GM19467 (cell line): ENCODE measurements at regions not wholly inside any gene's neighbourhood (a gene's known extent, or its start where the extent isn't known, plus 50 kb on each side); places are given as distances from the start of the nearest gene placed in this dataset.
"Not testable (repeated sequence)": the region's sequence is repeated elsewhere in the genome, so short reads cannot be mapped to it uniquely, and the experiment has no call there.

ENCODE experiments used
- ATAC-seq: cut with Tn5 transposase; IDR thresholded peaks from one replicate; pipeline ENCODE4 v1.9.1; 2021; ENCODE audit warnings: mild to moderate bottlenecking, moderate library complexity; ENCODE audit not compliant: unreplicated experiment

GRCh38 chr6:99668036-99668705 lies 61.5 kb downstream of the PRDM13 start:
- ATAC-seq = no peak

DNA sequence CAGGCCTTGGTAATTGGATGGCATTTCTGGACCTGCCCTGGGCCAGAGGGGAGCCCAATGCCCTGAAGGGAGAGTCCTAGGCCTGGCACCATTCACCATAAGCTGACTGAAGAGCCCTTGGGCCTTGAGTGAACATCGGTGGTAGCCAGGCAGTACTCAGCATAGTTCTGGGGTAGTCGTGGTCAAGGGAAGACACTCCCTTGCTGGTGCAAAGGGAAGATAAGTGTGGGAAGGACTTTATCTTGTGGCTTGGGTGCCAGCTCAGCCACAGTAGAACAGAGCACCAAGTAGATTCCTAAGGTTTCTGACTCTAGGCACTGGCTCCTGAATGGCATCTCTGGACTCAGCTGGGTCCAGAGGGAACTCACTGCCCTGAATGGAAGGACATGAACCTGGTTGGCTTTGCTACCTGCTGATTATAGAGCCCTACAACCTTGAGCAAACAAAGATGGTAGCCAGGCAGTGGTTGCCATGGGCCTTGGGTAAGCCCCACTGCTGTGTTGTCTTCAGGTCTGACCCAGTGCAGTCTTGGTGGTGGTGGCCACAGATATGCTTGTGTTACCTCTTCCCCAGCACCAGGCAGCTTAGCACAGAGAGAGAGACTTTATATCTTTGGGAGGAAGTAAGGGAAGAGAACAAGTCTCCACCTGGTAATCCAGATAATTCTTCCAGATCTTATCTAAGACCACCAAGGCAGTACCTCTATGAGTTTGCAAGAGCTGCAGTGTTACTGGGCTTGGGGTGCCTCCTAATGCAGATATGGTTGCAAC lies 83.5 kb downstream of the PRDM13 start:
- no peak for ATAC-seq

- not testable (repeated sequence) for ATAC-seq
Observed at GRCh38 chr6:99702287-99702686, 95.7 kb downstream of the PRDM13 start.

- ATAC-seq = no peak
Observed at GRCh38 chr6:99709062-99709461, 102.4 kb downstream of the PRDM13 start.

- no peak for ATAC-seq
Observed at GRCh38 chr6:99711302-99711701, 104.7 kb downstream of the PRDM13 start.

GRCh38 chr6:99711925-99712324 lies 105.3 kb downstream of the PRDM13 start:
- ATAC-seq = no peak

- no peak for ATAC-seq
Observed at GRCh38 chr6:99712519-99712918, 105.9 kb downstream of the PRDM13 start.

DNA sequence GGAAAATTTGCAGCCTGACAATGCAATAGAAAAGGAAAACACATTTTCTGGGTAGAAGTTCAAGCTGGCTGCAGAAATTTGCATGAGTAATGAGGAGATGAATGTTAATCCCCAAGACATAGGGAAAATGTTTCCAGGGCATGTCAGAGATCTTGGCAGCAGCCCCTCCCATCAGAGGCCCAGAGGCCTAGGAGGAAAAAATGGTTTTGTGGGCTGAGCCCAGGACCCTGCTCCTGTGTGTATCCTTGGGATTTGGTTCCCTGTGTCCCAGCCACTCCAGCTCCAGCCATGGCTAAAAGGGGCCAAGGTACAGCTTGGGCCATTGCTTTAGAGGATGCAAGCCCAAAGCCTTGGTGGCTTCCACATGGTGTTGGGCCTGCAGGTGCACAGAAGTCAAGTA lies 115.4 kb downstream of the PRDM13 start:
- ATAC-seq = not testable (repeated sequence)

GRCh38 chr6:99730237-99730636 lies 123.6 kb downstream of the PRDM13 start:
- not testable (repeated sequence) for ATAC-seq

DNA sequence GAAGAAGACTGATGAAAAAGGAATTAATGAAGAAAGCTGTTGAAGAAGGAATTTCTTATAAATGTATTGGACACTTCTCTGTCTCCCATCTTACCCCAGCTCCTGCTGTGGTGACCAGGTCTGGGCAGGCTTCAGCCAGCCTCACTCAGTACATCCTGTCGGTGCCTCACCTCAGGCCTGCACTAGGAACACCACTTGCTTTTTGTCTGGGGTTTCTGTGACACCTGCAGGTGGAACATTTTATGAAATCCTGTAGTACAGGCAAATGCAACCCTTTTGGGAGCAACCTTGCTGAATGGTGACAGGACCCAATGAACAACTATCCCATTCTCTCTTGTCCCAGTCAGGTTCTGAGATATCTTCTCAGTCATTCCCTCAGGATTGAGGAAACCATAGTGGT lies 129.7 kb downstream of the PRDM13 start:
- no peak for ATAC-seq

DNA sequence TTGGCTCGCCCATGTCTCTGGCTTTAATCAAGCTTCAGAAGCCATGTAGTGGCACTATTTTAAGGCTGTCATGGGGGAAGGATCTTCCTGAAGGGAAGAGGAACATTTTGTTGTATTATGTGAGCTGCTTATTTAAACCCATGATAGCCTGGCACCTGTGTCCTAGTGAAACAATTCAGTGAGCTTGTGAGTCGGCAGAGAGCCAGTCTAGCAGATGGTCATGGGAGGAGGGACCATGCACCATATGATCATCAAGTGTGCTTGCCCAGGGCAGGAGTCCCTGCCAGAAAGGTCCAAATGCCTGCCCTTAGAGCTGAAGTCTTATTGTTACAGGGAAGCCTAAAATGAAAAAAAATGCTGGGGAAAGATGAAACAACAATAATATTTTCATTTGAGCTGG lies 132.9 kb downstream of the PRDM13 start:
- no peak for ATAC-seq

DNA sequence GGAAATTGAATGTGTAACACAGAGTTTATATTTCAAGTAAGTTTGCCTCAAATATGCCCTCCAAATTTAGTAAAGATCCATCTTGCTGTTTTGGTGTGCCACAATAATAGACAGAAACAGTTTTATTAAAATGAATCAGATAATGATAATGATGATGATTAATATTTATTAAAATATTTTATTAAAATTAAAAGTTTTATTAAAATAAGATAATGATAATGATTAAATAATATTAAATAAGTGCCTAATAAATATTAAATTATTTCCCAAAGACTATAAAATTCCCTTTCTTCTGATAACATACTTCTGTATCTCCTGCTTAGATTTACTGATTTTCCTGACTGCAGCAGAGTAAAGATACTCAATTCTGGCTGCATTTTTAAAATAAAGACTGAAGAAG lies 134.5 kb downstream of the PRDM13 start:
- ATAC-seq = no peak

DNA sequence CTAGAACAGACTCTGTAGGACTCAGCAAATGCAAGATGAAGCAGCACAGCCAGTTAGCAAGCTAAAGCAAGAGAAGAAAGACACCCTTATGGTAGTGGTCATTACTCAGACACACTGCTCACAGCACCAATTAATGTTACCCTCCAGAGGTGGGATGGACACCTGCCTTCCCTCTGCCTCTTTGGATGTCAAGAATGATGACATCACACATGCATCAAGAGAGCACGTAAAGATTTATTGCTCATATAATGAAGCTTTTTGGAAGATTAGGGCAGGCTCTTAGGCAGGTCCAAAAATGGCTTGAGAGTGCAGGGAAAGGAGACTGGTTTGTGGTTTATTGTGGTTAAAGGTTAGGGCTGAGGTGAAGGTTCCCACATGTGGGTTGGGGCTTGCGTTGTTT lies 137.0 kb downstream of the PRDM13 start:
- ATAC-seq = no peak

DNA sequence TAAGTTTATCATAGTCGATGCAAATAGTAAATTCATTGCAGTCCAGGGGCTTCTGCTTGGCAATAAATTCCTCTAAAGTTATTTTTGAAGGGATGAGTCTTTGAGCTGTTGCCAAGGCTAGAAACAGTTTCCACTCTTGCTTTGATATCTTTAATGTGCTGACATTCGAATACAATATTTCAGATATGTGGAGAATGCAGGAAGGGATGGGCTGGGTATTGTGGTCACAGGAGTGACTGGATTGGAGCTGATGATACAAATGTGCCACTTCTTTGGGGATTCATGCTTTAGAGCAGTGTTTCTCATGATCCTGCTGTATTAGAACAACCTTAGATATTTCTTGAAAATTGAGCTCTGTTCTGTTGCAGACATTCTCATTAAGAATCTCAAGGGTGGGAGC lies 139.0 kb downstream of the PRDM13 start:
- ATAC-seq = no peak

GRCh38 chr6:99746261-99746895 lies 139.7 kb downstream of the PRDM13 start:
- peak; percentile 91 for ATAC-seq

DNA sequence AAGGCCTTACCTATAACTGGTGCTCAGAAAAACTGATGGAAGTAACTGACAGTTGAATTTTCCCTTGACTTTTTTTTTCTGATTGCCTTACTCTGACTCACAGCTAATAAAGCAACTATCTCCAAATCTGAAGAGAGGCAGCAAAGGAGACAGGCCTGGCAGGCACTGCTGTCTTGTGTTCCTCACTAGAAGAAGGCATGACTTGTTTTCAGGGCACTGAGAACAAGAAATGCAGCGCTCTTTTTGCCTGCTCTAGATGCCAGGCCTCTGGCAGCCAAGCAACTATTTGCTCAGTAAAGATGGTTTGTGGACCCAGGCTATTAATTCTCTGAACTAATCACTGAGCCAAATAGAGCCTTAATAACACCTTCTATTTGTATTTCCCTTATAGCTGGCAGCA lies 155.1 kb downstream of the PRDM13 start:
- no peak for ATAC-seq

DNA sequence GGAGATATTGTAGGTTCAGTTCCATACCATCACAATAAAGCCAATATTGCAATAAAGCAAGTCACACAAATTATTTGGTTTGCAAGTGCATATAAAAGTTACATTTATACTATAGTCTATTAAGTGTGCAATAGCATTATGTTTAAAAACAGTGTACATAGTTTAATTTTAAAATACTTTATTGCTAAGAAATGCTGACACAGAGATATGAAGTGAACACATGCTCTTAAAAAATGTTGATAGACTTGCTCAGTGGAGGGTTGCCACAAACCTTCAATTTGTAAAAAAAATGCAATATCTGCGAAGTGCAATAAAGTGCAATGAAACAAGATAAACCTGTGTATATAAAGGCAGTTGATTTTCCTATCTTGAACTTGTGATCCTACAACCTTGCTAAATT lies 161.5 kb downstream of the PRDM13 start:
- no peak for ATAC-seq

GRCh38 chr6:99779631-99780555 lies 173.3 kb downstream of the PRDM13 start:
- no peak for ATAC-seq

DNA sequence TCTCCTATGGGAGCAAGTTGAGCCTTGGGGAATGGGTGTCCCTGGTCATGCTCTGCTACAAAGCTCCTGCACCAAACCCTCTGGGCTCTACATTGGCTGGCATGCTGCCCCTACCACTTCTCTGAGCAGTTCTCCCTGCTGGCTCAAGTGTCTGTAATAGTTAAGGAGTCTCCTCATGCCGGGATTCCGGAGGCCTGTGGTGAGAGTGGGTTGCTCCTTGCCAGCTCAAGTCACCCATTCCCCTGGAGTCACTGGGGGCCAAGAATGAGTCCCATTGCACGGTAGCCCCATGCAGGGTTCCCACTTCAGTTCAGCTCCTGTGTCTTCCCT lies 173.9 kb downstream of the PRDM13 start:
- ATAC-seq = no peak

DNA sequence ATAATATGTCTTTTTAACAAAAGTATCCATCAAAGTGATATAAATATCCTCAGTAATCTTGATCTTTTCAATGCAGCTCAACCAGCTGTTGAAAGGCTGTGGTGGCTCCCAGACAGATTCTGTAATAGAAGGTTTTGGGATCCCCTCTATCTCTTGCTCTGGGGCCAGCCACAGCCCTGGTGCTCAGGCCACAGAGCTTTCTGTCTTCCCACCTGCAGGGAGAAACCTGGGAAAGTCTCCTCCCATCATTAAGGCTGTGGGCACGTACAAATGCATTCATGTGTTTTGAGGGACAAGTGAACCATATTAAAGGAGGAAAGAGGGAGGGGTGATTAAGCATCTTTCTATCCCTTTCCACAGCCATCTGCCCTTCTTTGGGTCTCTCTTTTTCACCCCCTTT lies 183.1 kb downstream of the PRDM13 start:
- ATAC-seq = no peak

DNA sequence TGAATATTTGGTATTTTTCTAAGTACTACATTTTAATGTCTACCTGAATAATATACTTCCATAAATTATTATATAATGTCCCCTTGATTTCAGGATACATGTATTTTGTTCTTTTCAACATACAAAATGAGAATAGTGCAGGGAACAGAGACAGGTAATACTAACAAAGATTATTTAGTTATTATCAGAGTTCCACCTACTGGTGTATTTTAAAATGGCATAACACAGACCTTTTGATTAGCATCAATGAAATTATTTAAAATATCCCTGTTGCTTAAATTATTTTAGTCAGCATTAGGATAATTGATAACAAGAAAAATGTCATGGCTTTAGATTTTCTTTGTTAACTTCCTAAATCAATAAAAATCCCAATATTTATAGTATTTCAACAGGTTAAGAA lies 184.0 kb downstream of the PRDM13 start:
- no peak for ATAC-seq
